Suprapubic skin (tissue), 4 donors: ENCODE measurements at regions not wholly inside any gene's neighbourhood (a gene's known extent, or its start where the extent isn't known, plus 50 kb on each side); places are given as distances from the start of the nearest gene placed in this dataset.
"Not testable (repeated sequence)": the region's sequence is repeated elsewhere in the genome, so short reads cannot be mapped to it uniquely, and the experiment has no call there.

Experiments
- DNase-seq, 2 donors: peaks; one replicate each; pipeline ENCODE4 v3.0.0-alpha.2; 2019; ENCODE audit warnings: low spot score in 2 of 2
- H3K27ac ChIP-seq: fragments of 200-600 bp; sonication (generic); one replicate; pipeline ENCODE4 v1.5.1; 2019
- H3K27me3 ChIP-seq: fragments of 200-600 bp; sonication (generic); one replicate; pipeline ENCODE4 v1.5.1; 2019
- H3K36me3 ChIP-seq: fragments of 200-600 bp; sonication (generic); one replicate; pipeline ENCODE4 v1.5.1; 2019
- H3K4me1 ChIP-seq: fragments of 200-600 bp; sonication (generic); one replicate; pipeline ENCODE4 v1.5.1; 2019
- H3K4me3 ChIP-seq: fragments of 200-600 bp; sonication (generic); one replicate; pipeline ENCODE4 v1.5.1; 2019; ENCODE audit warnings: mild to moderate bottlenecking
- H3K9me3 ChIP-seq: fragments of 200-600 bp; sonication (generic); one replicate; pipeline ENCODE4 v1.5.1; 2019
- CTCF ChIP-seq, 2 donors: fragments of 200-600 bp in 1 of 2; fragments of 450-650 bp in 1 of 2; sonication (generic) in 1 of 2; IDR thresholded peaks; one replicate each; pipeline ENCODE4 v1.5.1; 2016 to 2019; ENCODE audit warnings: antibody characterized with exemption in 2 of 2, mild to moderate bottlenecking in 1 of 2, moderate library complexity in 1 of 2
- EP300 ChIP-seq: sonication (generic); formaldehyde crosslinking; IDR thresholded peaks from one replicate; pipeline ENCODE4 v1.6.1; 2017; ENCODE audit warnings: antibody characterized with exemption
- POLR2A ChIP-seq, 2 donors: fragments of 450-650 bp; IDR thresholded peaks; one replicate each; pipeline ENCODE4 v1.6.1; 2017; ENCODE audit warnings: antibody characterized with exemption in 2 of 2, mild to moderate bottlenecking in 2 of 2, moderate library complexity in 2 of 2
- POLR2AphosphoS5 ChIP-seq, 3 donors: sonication (generic); formaldehyde crosslinking; IDR thresholded peaks; one replicate each; pipeline ENCODE4 v1.6.1; 2017; ENCODE audit warnings: antibody characterized with exemption in 3 of 3
- WGBS: methylation state at CpG from one replicate; pipeline ENCODE4 v1.1.5; 2018; 5-methylcytosine and 5-hydroxymethylcytosine counted together

DNA sequence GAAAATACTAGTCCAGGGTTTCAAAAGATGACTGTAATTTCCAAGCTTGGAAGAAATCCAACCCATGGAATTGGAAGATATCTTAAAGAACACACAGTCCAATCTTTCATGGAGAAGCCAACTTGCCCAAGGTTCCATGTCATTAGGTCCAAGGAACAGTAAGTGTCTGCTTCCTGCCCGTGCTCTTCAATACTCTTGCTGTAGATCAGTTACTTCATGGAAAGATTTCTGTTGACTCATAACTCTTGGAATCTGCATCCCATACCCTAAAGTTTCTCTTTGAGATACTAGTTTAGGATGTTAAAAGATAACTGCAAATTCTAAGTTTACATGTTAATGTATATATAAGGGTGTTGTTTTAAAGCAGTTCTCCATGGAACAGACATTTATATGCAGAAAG is 127.9 kb upstream of the SLC13A1 start:
- Histone ChIP-seq H3K36me3 (no peaks in the 10 kb centered on the region), H3K4me3 (no peak overlapping the region), H3K4me1 (no peaks in the 10 kb centered on the region), H3K9me3 (no peaks in the 10 kb centered on the region), H3K27ac (no peak overlapping the region), H3K27me3 (no peaks in the 10 kb centered on the region)
- 90% methylated on average over 1 of the region's 1 CpG for WGBS
- no peak for DNase-seq
- TF ChIP-seq POLR2A (IDR thresholded peaks at IDR 0.05): no peak
- no peak for TF ChIP-seq CTCF (IDR thresholded peaks at IDR 0.05)
- TF ChIP-seq EP300: no peak
- TF ChIP-seq POLR2AphosphoS5 (IDR thresholded peaks at IDR 0.05): no peak

DNA sequence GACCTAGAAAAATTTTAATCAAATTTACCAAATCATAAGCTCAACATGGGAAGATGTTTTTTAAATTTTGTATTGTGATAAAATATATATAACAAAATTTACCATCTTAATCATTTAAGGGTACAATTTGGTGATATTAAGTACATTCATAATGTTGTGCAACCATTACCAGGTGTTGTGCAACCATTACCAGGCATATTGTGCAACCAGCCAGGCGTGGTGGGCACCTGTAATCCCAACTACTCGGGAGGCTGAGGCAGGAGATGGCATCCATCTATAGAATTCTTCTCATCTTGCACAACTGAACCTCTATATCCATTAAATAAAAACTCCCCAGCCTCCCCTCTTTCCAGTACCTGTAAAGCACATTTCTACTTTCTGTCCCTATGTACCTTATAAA is 124.5 kb upstream of the SLC13A1 start:
- TF ChIP-seq POLR2AphosphoS5 (IDR thresholded peaks at IDR 0.05) (no peak), POLR2A (IDR thresholded peaks at IDR 0.05) (no peak)
- 64% methylated on average over 2 of the region's 2 CpGs for WGBS
- no peak overlapping the region for H3K4me3 ChIP-seq

GRCh38 chr7:123323689-123324088 is 123.9 kb upstream of the SLC13A1 start:
- no peaks in the 10 kb centered on the region for H3K4me1 ChIP-seq
- H3K36me3 ChIP-seq: no peaks in the 10 kb centered on the region
- H3K27me3 ChIP-seq: no peaks in the 10 kb centered on the region
- no peaks in the 10 kb centered on the region for H3K9me3 ChIP-seq
- no peak overlapping the region for H3K4me3 ChIP-seq
- no peak overlapping the region for H3K27ac ChIP-seq
- no peak for DNase-seq
- no peak for TF ChIP-seq POLR2A (IDR thresholded peaks at IDR 0.05)
- no peak for TF ChIP-seq CTCF (IDR thresholded peaks at IDR 0.05)
- no peak for TF ChIP-seq EP300
- TF ChIP-seq POLR2AphosphoS5 (IDR thresholded peaks at IDR 0.05): no peak

More for the DNA sequence above, 124.5 kb upstream of the SLC13A1 start:
- H3K4me1 ChIP-seq: no peaks in the 10 kb centered on the region
- H3K27ac ChIP-seq: no peak overlapping the region
- no peak for DNase-seq
- H3K36me3 ChIP-seq: no peaks in the 10 kb centered on the region
- H3K27me3 ChIP-seq: no peaks in the 10 kb centered on the region
- H3K9me3 ChIP-seq: no peaks in the 10 kb centered on the region

DNA sequence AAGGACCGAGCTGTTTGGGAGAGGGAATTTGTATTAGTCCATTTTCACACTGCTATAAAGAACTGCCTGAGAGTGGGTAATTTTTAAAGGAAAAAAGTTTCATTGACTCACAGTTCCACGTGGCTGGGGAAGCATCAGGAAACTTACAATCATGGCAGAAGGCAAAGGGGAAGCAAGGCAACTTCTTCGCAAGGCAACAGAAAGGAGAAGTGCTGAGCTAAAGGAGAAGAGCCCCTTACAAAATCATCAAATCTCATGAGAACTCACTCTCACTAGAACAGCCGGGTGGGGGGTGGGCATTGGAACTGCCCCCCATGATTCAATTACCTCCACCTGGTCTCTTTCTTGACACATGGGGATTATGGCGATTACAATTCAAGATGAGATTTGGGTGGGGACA is 121.8 kb upstream of the SLC13A1 start:
- 81% methylated on average over 5 of the region's 5 CpGs for WGBS
- not testable (repeated sequence) for H3K36me3 ChIP-seq

DNA sequence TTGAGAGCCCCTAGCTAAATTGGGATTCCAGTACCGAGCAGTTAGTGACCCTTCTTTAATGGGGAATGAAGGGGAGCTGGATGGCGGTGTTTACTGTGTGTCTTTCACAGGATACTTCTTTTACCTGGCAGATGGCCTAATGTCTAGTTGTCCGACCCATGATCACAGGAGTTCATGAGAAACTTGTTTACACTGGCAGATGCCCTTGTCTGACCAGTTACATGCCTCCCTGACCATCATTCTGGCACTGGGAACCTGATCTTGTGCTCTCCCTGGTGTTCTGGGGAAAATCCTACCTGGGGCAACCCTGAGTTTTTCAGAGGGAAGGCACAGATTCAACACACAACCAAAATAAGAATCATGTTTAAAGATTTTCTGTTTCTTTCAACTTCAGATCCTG is 120.1 kb upstream of the SLC13A1 start:
- no peak overlapping the region for H3K27ac ChIP-seq
- no peaks in the 10 kb centered on the region for H3K27me3 ChIP-seq
- TF ChIP-seq EP300 (no peak), CTCF (IDR thresholded peaks at IDR 0.05) (no peak)
- no peaks in the 10 kb centered on the region for H3K36me3 ChIP-seq
- no peaks in the 10 kb centered on the region for H3K4me1 ChIP-seq
- H3K4me3 ChIP-seq: no peak overlapping the region
- DNase-seq: no peak
- WGBS: 81% methylated on average over 3 of the region's 3 CpGs
- H3K9me3 ChIP-seq: no peaks in the 10 kb centered on the region

More for the DNA sequence above, 121.8 kb upstream of the SLC13A1 start:
- H3K9me3 ChIP-seq, H3K27me3 ChIP-seq, H3K4me3 ChIP-seq, DNase-seq, H3K4me1 ChIP-seq, H3K27ac ChIP-seq: not testable (repeated sequence)

DNA sequence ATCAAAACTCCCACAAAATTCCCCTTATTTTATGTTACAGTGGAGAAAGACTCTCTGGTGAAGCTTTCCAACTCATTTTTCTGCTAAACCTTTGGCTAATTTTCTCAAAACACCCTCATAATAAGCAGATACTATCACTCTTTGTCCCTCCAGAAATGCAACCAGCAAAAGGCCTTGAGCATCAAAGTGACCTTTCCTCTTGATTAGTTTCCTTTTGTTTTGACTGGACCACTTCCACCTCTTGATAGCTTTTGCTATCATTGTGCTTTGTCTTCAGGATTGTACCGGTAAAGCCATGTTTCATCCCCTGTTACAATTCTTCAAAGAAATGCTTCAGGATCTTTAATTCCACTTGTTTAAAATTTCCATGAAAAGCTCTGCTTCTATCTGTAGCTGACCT is 115.1 kb upstream of the SLC13A1 start:
- TF ChIP-seq CTCF (IDR thresholded peaks at IDR 0.05) (no peak), POLR2AphosphoS5 (IDR thresholded peaks at IDR 0.05) (no peak), POLR2A (IDR thresholded peaks at IDR 0.05) (no peak), EP300 (no peak)
- 75% methylated on average over 1 of the region's 1 CpG for WGBS
- no peak for DNase-seq
- Histone ChIP-seq H3K27me3 (no peaks in the 10 kb centered on the region), H3K4me3 (no peak overlapping the region), H3K9me3 (no peaks in the 10 kb centered on the region), H3K4me1 (no peaks in the 10 kb centered on the region), H3K36me3 (no peaks in the 10 kb centered on the region), H3K27ac (no peak overlapping the region)
